ENCODE measurements at regions not wholly inside any gene's neighbourhood (a gene's known extent, or its start where the extent isn't known, plus 50 kb on each side); places are given as distances from the start of the nearest gene placed in this dataset.

DNA sequence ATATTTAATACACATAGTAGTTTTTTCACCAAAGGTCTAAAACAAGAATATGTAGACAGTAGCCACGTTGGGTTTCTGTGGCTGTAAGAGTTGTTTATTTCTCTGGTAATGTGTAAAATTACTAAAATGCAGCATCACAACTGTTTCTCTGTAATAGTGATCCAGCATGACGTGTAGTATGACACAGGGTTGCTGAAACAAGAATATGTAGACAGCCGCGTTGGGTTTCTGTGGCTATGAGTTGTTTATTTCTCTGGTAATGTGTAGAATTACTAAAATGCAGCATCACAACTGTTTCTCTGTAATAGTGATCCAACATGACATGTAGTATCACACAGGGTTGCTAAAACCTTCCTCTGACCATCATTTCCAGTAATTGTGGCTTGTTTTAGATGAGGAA, 153.6 kb upstream of the ZNF717 start:
- TF ChIP-seq, protein P1, sequence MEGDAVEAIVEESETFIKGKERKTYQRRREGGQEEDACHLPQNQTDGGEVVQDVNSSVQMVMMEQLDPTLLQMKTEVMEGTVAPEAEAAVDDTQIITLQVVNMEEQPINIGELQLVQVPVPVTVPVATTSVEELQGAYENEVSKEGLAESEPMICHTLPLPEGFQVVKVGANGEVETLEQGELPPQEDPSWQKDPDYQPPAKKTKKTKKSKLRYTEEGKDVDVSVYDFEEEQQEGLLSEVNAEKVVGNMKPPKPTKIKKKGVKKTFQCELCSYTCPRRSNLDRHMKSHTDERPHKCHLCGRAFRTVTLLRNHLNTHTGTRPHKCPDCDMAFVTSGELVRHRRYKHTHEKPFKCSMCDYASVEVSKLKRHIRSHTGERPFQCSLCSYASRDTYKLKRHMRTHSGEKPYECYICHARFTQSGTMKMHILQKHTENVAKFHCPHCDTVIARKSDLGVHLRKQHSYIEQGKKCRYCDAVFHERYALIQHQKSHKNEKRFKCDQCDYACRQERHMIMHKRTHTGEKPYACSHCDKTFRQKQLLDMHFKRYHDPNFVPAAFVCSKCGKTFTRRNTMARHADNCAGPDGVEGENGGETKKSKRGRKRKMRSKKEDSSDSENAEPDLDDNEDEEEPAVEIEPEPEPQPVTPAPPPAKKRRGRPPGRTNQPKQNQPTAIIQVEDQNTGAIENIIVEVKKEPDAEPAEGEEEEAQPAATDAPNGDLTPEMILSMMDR (IDR thresholded peaks at IDR 0.05): no peak
- TF ChIP-seq ZFX (IDR thresholded peaks at IDR 0.05; ENCODE audit: borderline replicate concordance): no peak
